H4 (cell line): ENCODE measurements at regions not wholly inside any gene's neighbourhood (a gene's known extent, or its start where the extent isn't known, plus 50 kb on each side); places are given as distances from the start of the nearest gene placed in this dataset.
"Not testable (repeated sequence)": the region's sequence is repeated elsewhere in the genome, so short reads cannot be mapped to it uniquely, and the experiment has no call there.

Experiments
- DNase-seq: peaks from one replicate; pipeline ENCODE4 v3.0.0-alpha.2; 2015; ENCODE audit warnings: low spot score

- DNase-seq, result no peak
These were observed 248.7 kb downstream of the ZIC4 start for GRCh38 chr3:147157631-147158030.

GRCh38 chr3:147154988-147155387, 251.4 kb downstream of the ZIC4 start:
- not testable (repeated sequence) for DNase-seq

- DNase-seq, result no peak
These were observed 252.4 kb downstream of the ZIC4 start for GRCh38 chr3:147153830-147154539.

GRCh38 chr3:147152476-147152875, 253.9 kb downstream of the ZIC4 start:
- DNase-seq, result no peak

DNA sequence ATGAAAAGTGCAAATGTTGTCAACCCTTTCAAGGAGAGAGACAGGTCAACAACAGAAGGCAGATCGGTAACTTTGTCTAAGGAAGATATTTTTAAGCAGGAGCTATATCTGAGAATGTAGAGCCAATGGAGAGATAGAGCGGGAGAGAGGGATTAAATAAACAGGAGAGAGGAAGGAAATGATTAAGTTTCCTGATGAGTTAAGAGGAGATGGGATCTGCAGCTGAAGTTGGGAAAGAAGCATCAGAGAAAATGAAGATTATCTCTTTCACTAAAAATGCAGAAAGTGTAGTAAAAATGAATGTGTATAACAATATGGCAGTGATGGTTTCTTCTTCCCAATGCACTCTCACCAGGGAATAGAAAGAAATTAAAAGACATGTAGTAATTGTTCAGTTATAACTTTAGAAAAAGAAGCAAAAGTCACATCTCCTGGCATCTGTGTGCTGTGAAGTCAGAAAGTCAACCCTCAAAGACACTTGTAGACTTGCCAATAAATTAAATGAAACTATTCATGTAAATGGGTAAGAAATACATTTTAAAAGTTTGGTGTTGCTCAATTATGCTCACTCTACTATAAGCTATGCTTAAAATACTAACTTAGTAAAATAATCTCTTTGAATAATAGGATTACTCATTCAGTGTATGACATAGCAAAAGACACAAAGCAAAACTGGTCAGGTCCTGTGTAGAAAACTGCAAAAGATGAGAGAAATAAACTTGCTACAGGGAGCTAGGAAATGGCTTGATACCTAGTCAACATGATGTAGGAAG, 264.6 kb downstream of the ZIC4 start:
- no peak for DNase-seq

- no peak for DNase-seq
These were observed 267.0 kb downstream of the ZIC4 start for GRCh38 chr3:147139341-147139740.

DNA sequence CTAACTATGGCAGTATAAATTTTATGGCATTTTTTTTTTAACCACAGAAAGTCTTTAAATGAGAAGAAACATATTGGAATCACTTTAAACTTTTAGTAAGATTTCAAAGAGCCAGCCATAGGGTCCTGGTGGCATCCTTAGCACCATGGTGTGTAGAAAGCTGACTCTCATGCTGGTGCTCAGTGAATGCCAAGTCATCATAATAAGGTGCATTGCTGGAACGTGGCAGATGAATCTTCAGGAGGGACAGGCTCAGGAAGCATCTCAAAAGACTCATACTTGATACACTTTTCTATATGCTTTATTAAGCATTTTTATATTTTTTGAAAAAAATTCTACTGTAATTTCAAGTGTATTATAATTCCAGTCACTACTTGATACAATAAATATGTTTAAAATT, 274.2 kb downstream of the ZIC4 start:
- no peak for DNase-seq

DNA sequence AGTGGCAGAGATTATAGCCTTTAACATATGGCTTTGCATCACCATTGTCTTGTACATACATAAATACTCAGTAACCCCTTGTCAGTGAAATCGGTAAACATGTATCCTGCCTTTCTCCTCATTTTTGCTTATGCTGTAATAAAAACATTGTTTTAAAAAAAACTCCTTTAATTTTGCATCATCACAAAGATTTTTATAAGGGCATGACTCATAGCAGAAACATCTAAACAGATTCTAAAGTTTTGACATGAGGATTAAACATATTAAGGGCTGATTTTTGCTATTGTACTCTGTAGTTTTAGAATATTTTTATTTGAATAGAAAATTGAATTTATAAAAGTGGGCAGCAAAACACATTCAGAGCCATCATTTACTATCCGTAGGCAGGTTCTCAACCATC, 275.9 kb downstream of the ZIC4 start:
- DNase-seq, result no peak

DNA sequence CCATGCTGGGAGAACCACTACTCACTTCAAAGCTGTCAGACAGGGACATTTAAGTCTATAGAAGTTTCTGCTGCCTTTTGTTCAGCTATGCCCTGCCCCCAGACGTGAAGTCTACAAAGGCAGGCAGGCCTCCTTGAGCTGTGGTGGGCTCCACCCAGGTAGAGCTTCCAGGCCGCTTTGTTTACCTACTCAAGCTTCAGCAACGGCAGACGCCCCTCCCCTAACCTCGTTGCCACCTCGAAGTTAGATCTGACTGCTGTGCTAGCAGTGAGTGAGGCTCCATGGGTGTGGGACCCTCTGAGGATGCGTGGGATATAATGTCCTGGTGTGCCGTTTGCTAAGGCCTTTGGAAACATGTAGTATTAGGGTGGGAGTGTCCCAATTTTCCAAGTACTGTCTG, 276.7 kb downstream of the ZIC4 start:
- no peak for DNase-seq

DNA sequence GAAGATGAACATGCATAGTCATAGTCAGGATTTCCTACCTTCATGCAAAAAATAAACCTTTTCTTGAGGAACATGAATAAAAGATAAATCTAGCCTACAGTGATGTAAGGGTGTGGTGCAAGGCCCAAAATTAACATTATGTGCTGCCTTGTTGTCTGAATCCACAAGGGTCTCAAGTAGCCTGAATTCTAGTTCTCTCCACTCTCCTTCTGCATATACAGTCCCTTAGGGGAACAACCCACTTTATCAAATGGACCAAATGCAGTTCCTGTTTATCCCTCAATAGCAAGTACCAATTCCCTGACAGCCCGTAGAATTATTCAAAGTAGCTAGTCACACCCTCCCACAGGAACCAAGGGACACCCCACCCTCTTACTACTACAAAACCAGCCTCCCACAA, 284.0 kb downstream of the ZIC4 start:
- no peak for DNase-seq

- peak; percentile 41 for DNase-seq
These were observed 286.4 kb downstream of the ZIC4 start for GRCh38 chr3:147119989-147120388.

DNA sequence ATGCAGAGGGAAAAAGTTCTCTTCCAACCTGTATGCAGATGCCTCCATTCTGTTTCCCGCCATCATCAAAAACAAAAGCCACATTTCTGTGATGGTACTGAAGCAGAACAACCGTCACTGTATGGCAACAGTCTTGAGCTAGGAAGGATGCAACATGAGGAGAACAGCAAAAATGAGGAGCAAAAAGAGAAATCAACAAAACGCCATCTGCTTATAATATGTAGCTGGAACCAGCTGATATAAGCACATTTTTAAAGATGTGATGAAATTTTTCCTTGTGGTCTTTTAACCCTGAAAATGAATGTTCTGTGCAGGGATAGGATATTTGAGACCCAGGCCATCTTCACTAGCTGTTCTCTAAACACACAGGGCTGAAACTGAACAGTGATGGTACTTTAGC, 287.0 kb downstream of the ZIC4 start:
- DNase-seq, result no peak

DNA sequence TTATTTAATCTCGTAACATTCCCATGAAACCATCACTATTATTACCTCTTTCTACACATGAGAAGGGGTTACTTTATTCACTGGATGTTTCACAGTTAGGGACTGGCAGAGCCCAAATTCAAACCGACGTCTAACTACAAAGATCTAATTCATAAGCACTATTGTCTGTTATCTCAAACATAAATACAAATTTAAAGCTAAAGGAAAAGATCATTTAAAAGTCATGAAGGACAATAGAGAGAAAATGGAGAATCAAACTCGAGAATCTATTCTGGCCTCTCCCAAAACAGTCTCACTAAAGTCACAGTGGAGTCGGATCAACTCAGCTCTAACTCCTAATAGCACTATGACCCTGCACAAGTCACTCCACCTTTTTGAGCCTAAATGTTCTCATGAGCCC, 287.7 kb downstream of the ZIC4 start:
- DNase-seq, result no peak

GRCh38 chr3:147117631-147118030, 288.7 kb downstream of the ZIC4 start:
- DNase-seq, result no peak

GRCh38 chr3:147113293-147114044, 292.9 kb downstream of the ZIC4 start:
- peak; percentile 84 for DNase-seq

GRCh38 chr3:147099076-147099475, 307.3 kb downstream of the ZIC4 start:
- no peak for DNase-seq

DNA sequence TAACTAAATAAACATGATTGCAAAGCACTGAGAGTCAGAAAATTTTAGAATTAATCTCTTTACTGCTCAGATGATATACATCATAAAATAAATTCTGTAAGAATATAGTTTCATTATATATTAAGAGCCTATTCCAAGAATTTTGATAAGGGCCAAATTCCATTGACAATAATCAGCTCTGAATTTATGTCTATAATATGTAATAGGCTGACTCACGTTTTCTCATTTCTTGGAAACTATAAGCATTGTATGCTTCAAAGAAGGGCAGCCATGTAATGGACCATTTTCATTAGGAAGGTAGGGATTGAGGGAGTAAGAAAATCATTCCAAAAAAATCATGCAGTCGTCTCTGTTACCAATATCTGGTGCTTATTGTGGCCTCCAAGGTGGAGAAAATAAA, 315.9 kb downstream of the ZIC4 start:
- no peak for DNase-seq

DNA sequence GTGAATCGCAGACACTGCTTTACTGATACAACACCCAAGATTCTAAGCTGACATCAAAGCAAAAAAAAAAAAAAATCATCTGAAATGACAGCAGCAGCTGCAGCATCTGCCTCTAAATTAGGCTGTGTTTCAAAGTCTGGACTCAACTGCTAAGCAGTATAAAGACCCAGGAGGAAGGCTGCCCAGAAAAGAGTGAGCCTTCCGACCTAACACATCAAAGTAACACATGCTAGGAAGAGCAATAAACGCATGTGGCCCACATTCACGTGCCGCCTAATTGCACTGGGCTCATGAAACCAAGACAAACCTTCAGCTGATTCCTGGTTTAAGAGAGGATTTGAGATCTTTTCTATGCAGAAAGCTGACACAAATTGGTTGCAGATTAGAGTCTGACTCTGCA, 317.1 kb downstream of the ZIC4 start:
- DNase-seq, result no peak

DNA sequence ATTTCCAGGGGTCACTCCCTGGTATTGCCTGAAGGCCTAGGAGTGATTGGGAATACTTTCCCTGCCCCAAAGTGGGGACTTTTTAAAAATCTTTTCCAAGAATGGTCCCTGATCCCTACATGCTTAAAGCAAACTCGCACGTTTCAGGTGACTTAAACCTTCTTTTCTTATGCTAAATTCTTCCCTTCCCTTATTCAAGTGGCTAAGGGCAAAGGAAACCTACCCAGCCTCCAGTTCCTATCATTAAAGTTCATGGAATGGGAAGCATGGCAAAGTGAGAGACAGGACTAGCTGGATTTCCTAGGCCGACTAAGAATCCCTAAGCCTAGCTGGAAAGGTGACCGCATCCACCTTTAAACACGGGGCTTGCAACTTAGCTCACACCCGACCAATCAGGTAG, 346.8 kb downstream of the ZIC4 start:
- DNase-seq, result not testable (repeated sequence)

- no peak for DNase-seq
These were observed 356.5 kb downstream of the ZIC4 start for GRCh38 chr3:147049821-147050220.

DNA sequence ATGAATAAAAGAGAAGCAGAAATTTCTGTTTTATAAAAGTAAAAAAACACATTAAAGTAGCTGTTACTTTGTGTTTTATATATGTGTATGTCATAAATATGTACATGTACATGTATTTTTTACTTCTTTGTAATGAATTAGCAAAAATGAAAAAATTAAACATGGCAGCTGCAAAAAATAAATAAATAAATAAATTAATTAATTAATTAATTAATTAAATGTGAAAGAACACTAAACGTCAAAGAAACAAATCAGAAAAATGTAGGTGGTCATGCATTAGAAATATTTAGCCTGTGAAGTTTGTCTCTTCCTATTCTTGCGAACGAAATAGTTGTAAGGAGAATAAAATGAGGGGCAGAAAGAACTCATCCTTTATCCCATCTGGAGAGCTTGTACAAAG, 357.0 kb downstream of the ZIC4 start:
- no peak for DNase-seq

- no peak for DNase-seq
These were observed 359.4 kb downstream of the ZIC4 start for GRCh38 chr3:147046916-147047315.

DNA sequence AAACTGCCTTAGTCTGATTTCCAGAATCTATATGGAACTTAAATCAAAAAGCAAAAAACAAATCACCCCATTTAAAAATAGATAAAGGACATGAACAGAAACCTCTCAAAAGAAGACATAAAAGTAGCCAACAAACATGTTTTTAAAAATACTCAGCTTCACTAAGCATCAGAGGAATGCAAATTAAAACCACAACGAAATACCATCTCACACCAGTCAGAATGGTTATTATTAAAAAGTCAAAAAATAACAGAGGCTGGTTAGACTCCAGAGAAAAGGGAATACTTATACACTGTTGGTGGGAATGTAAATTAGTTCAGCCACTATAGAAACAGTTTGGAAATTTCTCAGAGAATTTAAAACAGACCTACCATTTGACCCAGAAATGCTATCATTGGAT, 367.9 kb downstream of the ZIC4 start:
- no peak for DNase-seq
